ENCODE measurements at regions not wholly inside any gene's neighbourhood (a gene's known extent, or its start where the extent isn't known, plus 50 kb on each side); places are given as distances from the start of the nearest gene placed in this dataset.

GRCh38 chr5:92801911-92802310 is 779.1 kb downstream of the NR2F1-AS1 start:
- DNase-seq (ENCODE audit: low spot score), result no peak
- intact Hi-C loops (cut with DNase I), result no loop called here

- DNase-seq (ENCODE audit: low spot score), result no peak
- intact Hi-C loops (cut with DNase I), result no loop called here
Observed at GRCh38 chr5:92800365-92800764, 780.7 kb downstream of the NR2F1-AS1 start.

- intact Hi-C loops (cut with DNase I), result no loop called here
- DNase-seq (ENCODE audit: low spot score), result no peak
Observed at GRCh38 chr5:92795633-92796032, 785.4 kb downstream of the NR2F1-AS1 start.

GRCh38 chr5:92780057-92780456 is 801.0 kb downstream of the NR2F1-AS1 start:
- intact Hi-C loops (cut with DNase I), result no loop called here
- no peak for DNase-seq (ENCODE audit: low spot score)

GRCh38 chr5:92779536-92779935 is 801.5 kb downstream of the NR2F1-AS1 start:
- intact Hi-C loops (cut with DNase I), result no loop called here
- DNase-seq (ENCODE audit: low spot score), result no peak

GRCh38 chr5:92778261-92778660 is 802.8 kb downstream of the NR2F1-AS1 start:
- no peak for DNase-seq (ENCODE audit: low spot score)
- intact Hi-C loops (cut with DNase I), result no loop called here

GRCh38 chr5:92777421-92777820 is 803.6 kb downstream of the NR2F1-AS1 start:
- intact Hi-C loops (cut with DNase I), result no loop called here
- DNase-seq (ENCODE audit: low spot score), result no peak

GRCh38 chr5:92775711-92776615 is 805.1 kb downstream of the NR2F1-AS1 start:
- no peak for DNase-seq (ENCODE audit: low spot score)
- intact Hi-C loops (cut with DNase I), result no loop called here

- DNase-seq (ENCODE audit: low spot score), result no peak
- intact Hi-C loops (cut with DNase I), result no loop called here
Observed at GRCh38 chr5:92769978-92770377, 811.0 kb downstream of the NR2F1-AS1 start.

- intact Hi-C loops (cut with DNase I), result no loop called here
- no peak for DNase-seq (ENCODE audit: low spot score)
Observed at GRCh38 chr5:92761585-92761984, 819.4 kb downstream of the NR2F1-AS1 start.

- DNase-seq (ENCODE audit: low spot score), result no peak
- intact Hi-C loops (cut with DNase I), result no loop called here
Observed at GRCh38 chr5:92760550-92760949, 820.5 kb downstream of the NR2F1-AS1 start.

- intact Hi-C loops (cut with DNase I), result no loop called here
- DNase-seq (ENCODE audit: low spot score), result no peak
Observed at GRCh38 chr5:92758552-92758951, 822.5 kb downstream of the NR2F1-AS1 start.

- no peak for DNase-seq (ENCODE audit: low spot score)
- intact Hi-C loops (cut with DNase I), result no loop called here
Observed at GRCh38 chr5:92749943-92750342, 831.1 kb downstream of the NR2F1-AS1 start.

GRCh38 chr5:92748072-92748676 is 832.8 kb downstream of the NR2F1-AS1 start:
- intact Hi-C loops (cut with DNase I), result no loop called here
- DNase-seq (ENCODE audit: low spot score), result no peak

GRCh38 chr5:92741906-92742305 is 839.1 kb downstream of the NR2F1-AS1 start:
- intact Hi-C loops (cut with DNase I), result no loop called here
- no peak for DNase-seq (ENCODE audit: low spot score)

GRCh38 chr5:92734211-92734940 is 846.6 kb downstream of the NR2F1-AS1 start:
- intact Hi-C loops (cut with DNase I), result no loop called here
- no peak for DNase-seq (ENCODE audit: low spot score)

- DNase-seq (ENCODE audit: low spot score), result no peak
- intact Hi-C loops (cut with DNase I), result no loop called here
Observed at GRCh38 chr5:92730486-92730885, 850.5 kb downstream of the NR2F1-AS1 start.

- DNase-seq (ENCODE audit: low spot score), result peak; percentile 68
- intact Hi-C loops (cut with DNase I), result no loop called here
Observed at GRCh38 chr5:92729088-92729487, 851.9 kb downstream of the NR2F1-AS1 start.

GRCh38 chr5:92715946-92716520 is 865.0 kb downstream of the NR2F1-AS1 start:
- intact Hi-C loops (cut with DNase I), result no loop called here
- no peak for DNase-seq (ENCODE audit: low spot score)

GRCh38 chr5:92713826-92714225 is 867.2 kb downstream of the NR2F1-AS1 start:
- intact Hi-C loops (cut with DNase I), result no loop called here
- no peak for DNase-seq (ENCODE audit: low spot score)
